HepG2 (cell line): ENCODE measurements at regions not wholly inside any gene's neighbourhood (a gene's known extent, or its start where the extent isn't known, plus 50 kb on each side); places are given as distances from the start of the nearest gene placed in this dataset.

Experiments used
- ATAC-seq: fragments of 200-7000 bp; cut with Tn5 transposase; 3 replicates; pipeline ENCODE4 v1.9.1; 2020; ENCODE audit warnings: mild to moderate bottlenecking, moderate library complexity
- BruUV-seq: library from RNA; stranded (reverse); fragments of 400-500 nt; replicated peaks from 2 replicates; lab custom pipeline; 2021; lab: Mats Ljungman, UMichigan
- CTCF ChIA-PET: fragments of 300-600 bp; formaldehyde crosslinking; extraction: SDS; loops from one replicate; lab custom pipeline; 2021; ENCODE audit warnings: low total read pairs, inconsistent platforms, low intra/inter-chr PET ratio; lab: Yijun Ruan, JAX
- POLR2A ChIA-PET: fragments of 350-600 bp; sonication (Branson Sonifier 250); formaldehyde crosslinking; loops from one replicate; lab custom pipeline; 2020; ENCODE audit warnings: antibody characterized with exemption, inconsistent platforms; lab: Yijun Ruan, JAX
- DNase-seq: peaks from one replicate; pipeline ENCODE4 v3.0.0-alpha.2; 2015; ENCODE audit warnings: low spot score
- FAIRE-seq: peaks from 3 replicates; lab custom pipeline; 2011; peaks lifted over from hg19 to GRCh38; lab: Jason Lieb, UNC
- H2AFZ ChIP-seq: one replicate; pipeline ENCODE4 v1.6.1; 2011; ENCODE audit warnings: low read length, inconsistent platforms
- H3K27ac ChIP-seq: fragments of 300-600 bp; 3 replicates; pipeline ENCODE4 v1.8.0; 2011; ENCODE audit warnings: mixed run types, mild to moderate bottlenecking, mixed read lengths, low read length, inconsistent platforms; ENCODE audit not compliant: insufficient read depth; ENCODE audit errors: extremely low read length
- H3K27me3 ChIP-seq, 2 experiments: fragments of 200-600 bp in 1 of 2; 2 replicates in 1 of 2; 3 replicates in 1 of 2; pipeline versions ENCODE4 v1.6.0 to v1.8.0; 2011; ENCODE audit warnings: low read length in 2 of 2, mild to moderate bottlenecking in 2 of 2, moderate library complexity in 2 of 2, inconsistent platforms in 1 of 2; ENCODE audit not compliant: insufficient read depth in 2 of 2, control insufficient read depth in 1 of 2
- H3K36me3 ChIP-seq, 2 experiments: fragments of 200-600 bp in 1 of 2; replicated peaks in 1 of 2; 2 replicates in 1 of 2; 3 replicates in 1 of 2; pipeline versions ENCODE4 v1.5.1 to v1.8.0; 2011; ENCODE audit warnings: low read length in 2 of 2, inconsistent platforms in 1 of 2; ENCODE audit not compliant: insufficient read depth in 2 of 2, control insufficient read depth in 1 of 2
- H3K4me1 ChIP-seq: 2 replicates; pipeline ENCODE4 v1.5.1; 2012; ENCODE audit warnings: low read length, inconsistent platforms; ENCODE audit not compliant: insufficient read depth
- H3K4me2 ChIP-seq: 2 replicates; pipeline ENCODE4 v1.6.0; 2011; ENCODE audit warnings: low read depth, low read length, inconsistent platforms
- H3K4me3 ChIP-seq, 3 experiments: fragments of 200-600 bp in 1 of 3; sonication (generic), shearing (Covaris generic) in 1 of 3; replicated peaks in 1 of 3; 2 replicates each; pipeline ENCODE4 v1.5.1; 2011 to 2016; ENCODE audit warnings: low read length in 3 of 3, inconsistent platforms in 2 of 3, low read depth in 2 of 3, mild to moderate bottlenecking in 2 of 3, control low read depth in 1 of 3, mixed read lengths in 1 of 3; ENCODE audit not compliant: insufficient read depth in 1 of 3
- H3K79me2 ChIP-seq: one replicate; pipeline ENCODE4 v1.6.1; 2011; ENCODE audit warnings: low read length, inconsistent platforms; ENCODE audit not compliant: insufficient read depth
- H3K9ac ChIP-seq: 2 replicates; pipeline ENCODE4 v1.6.0; 2011; ENCODE audit warnings: mild to moderate bottlenecking, low read depth, low read length, inconsistent platforms; ENCODE audit not compliant: insufficient read depth
- H3K9me3 ChIP-seq: 2 replicates; pipeline ENCODE4 v1.5.1; 2012; ENCODE audit warnings: mild to moderate bottlenecking, low read length
- H4K20me1 ChIP-seq: 2 replicates; pipeline ENCODE4 v1.6.0; 2011; ENCODE audit warnings: inconsistent platforms, mild to moderate bottlenecking, low read length, moderate library complexity; ENCODE audit not compliant: insufficient read depth
- AHR ChIP-seq: IDR thresholded peaks from 2 replicates; pipeline ENCODE4 v1.6.1; 2018; ENCODE audit warnings: missing genetic modification reagents, missing compliant biosample characterization
- CEBPB ChIP-seq: IDR thresholded peaks from 2 replicates; pipeline ENCODE4 v1.6.1; 2011; ENCODE audit warnings: low read depth, low read length, improper control_type of control experiment, borderline replicate concordance
- CHCHD3 ChIP-seq: sonication (generic); formaldehyde crosslinking; IDR thresholded peaks from 2 replicates; pipeline ENCODE4 v1.8.0; 2022; ENCODE audit warnings: mild to moderate bottlenecking, missing genetic modification reagents, moderate library complexity
- HOXD1 ChIP-seq: sonication (generic); formaldehyde crosslinking; IDR thresholded peaks from 2 replicates; pipeline ENCODE4 v1.5.0; 2020; ENCODE audit warnings: missing genetic modification reagents
- MTA1 ChIP-seq: sonication (generic); formaldehyde crosslinking; IDR thresholded peaks from 2 replicates; pipeline ENCODE4 v1.4.0; 2020; ENCODE audit warnings: missing genetic modification reagents, mild to moderate bottlenecking, borderline replicate concordance
- THYN1 ChIP-seq: sonication (generic); formaldehyde crosslinking; IDR thresholded peaks from 2 replicates; pipeline ENCODE4 v1.8.1; 2023; ENCODE audit warnings: low read depth, mild to moderate bottlenecking, moderate library complexity, missing genetic modification reagents, borderline replicate concordance
- ZNF407 ChIP-seq: sonication (generic); formaldehyde crosslinking; IDR thresholded peaks from one replicate; pipeline ENCODE4 v1.5.1; 2020; ENCODE audit warnings: mild to moderate bottlenecking, missing genetic modification reagents; ENCODE audit errors: not compliant biosample characterization
- ZNF724P ChIP-seq: sonication (generic); formaldehyde crosslinking; IDR thresholded peaks from 2 replicates; pipeline ENCODE4 v1.8.0; 2022; ENCODE audit warnings: missing genetic modification reagents, borderline replicate concordance
- WGBS: methylation state at CpG from one replicate; pipeline ENCODE4 v1.1.6; 2017; ENCODE audit warnings: low lambda C conversion rate; 5-methylcytosine and 5-hydroxymethylcytosine counted together
- in situ Hi-C: cut with HindIII; loops from 2 replicates; pipeline ENCODE4 v1.10.0; 2017; ENCODE audit warnings: low pct_unique_long_range_greater_than_20kb; ENCODE audit not compliant: extremely low pct_ligation_motif_present
- intact Hi-C: fragments of 100-400 bp; cut with micrococcal nuclease; formaldehyde crosslinking; loops from one replicate; pipeline ENCODE4 v1.10.0; 2022; ENCODE audit not compliant: unreplicated experiment

- no peaks in the 10 kb centered on the region for H3K9me3 ChIP-seq
- ChIA-PET CTCF (no interaction called here), POLR2A (no interaction called here)
- 0% methylated on average over 3 of the region's 3 CpGs for WGBS
- no peaks in the 10 kb centered on the region for H4K20me1 ChIP-seq
- H3K4me2 ChIP-seq, result no peak overlapping the region
- no peaks in the 10 kb centered on the region for H3K27me3 ChIP-seq
- H2AFZ ChIP-seq, result no peak overlapping the region
- no peak overlapping the region for H3K9ac ChIP-seq
- TF ChIP-seq CHCHD3 (CRISPR knock-in tag) (no peak), MTA1 (CRISPR knock-in tag) (no peak), CEBPB (0 out of 2 replicates have a peak, but pooled peaks have one; percentile 11), ZNF724P (CRISPR knock-in tag) (no peak), THYN1 (CRISPR knock-in tag) (no peak), HOXD1 (CRISPR knock-in tag) (no peak)
- no peak for DNase-seq
- H3K36me3 ChIP-seq, result no peaks in the 10 kb centered on the region
- in situ Hi-C loops, result no loop called here
- H3K4me3 ChIP-seq, result no peak overlapping the region
- no peaks in the 10 kb centered on the region for H3K79me2 ChIP-seq
- H3K27ac ChIP-seq, result no peak overlapping the region
- intact Hi-C loops, result no loop called here
- ATAC-seq, result no peak
- no peaks in the 10 kb centered on the region for H3K4me1 ChIP-seq
- FAIRE-seq, result no peak
- no TSS peak for BruUV-seq
Observed at GRCh38 chr6:50520326-50521266, 192.7 kb upstream of the TFAP2D start.

DNA sequence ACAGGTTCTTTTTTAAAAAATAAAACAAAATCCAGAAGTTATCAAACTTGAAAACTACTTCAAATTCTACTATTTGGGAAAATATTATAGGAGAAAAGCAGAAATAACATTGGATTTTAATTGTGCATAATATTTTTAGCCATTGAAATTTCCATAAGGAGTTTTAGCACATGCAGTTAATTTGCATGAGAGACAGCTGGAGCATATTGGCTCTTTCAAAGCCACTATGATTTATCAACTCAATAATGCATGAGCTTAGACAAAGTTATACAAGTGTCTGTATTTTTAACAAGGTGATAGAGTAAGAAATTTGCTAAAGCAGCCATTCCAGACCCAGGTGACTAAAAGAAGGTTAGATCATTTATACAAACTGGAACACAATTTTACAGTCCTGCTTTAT lies 189.0 kb upstream of the TFAP2D start:
- CTCF ChIA-PET, result no interaction called here
- no peaks in the 10 kb centered on the region for H3K79me2 ChIP-seq
- FAIRE-seq (no peak), ATAC-seq (no peak), DNase-seq (no peak)
- no peaks in the 10 kb centered on the region for H3K36me3 ChIP-seq
- H3K27me3 ChIP-seq, result no peaks in the 10 kb centered on the region
- H3K4me3 ChIP-seq, result no peak overlapping the region
- POLR2A ChIA-PET, result no interaction called here
- no TSS peak for BruUV-seq
- H2AFZ ChIP-seq, result no peak overlapping the region
- no peak overlapping the region for H3K9ac ChIP-seq
- no peak overlapping the region for H3K4me2 ChIP-seq
- intact Hi-C loops, result no loop called here
- in situ Hi-C loops, result no loop called here
- no peaks in the 10 kb centered on the region for H3K9me3 ChIP-seq
- no peaks in the 10 kb centered on the region for H3K4me1 ChIP-seq
- no peak overlapping the region for H3K27ac ChIP-seq
- H4K20me1 ChIP-seq, result no peaks in the 10 kb centered on the region
- TF ChIP-seq AHR (no peak), ZNF407 (CRISPR knock-in tag) (no peak)
